Right lobe of liver (tissue), 4 donors: ENCODE measurements at regions not wholly inside any gene's neighbourhood (a gene's known extent, or its start where the extent isn't known, plus 50 kb on each side); places are given as distances from the start of the nearest gene placed in this dataset.

Experiments
- CTCF ChIP-seq, 4 donors: fragments of 200-600 bp in 3 of 4; fragments of 450-650 bp in 1 of 4; IDR thresholded peaks; one replicate each; pipeline versions ENCODE4 v1.5.1 to v1.8.0; 2016 to 2022; ENCODE audit warnings: antibody characterized with exemption in 4 of 4, mild to moderate bottlenecking in 2 of 4
- POLR2A ChIP-seq: fragments of 450-650 bp; IDR thresholded peaks from one replicate; pipeline ENCODE4 v1.6.1; 2017; ENCODE audit warnings: antibody characterized with exemption, mild to moderate bottlenecking
- donor health status: DM: no; HTN: no; CAD: no.
- donor health status: DM: no; HTN: no; CAD: no.
- donor health status: DM: no; HTN: yes; CAD: no.

DNA sequence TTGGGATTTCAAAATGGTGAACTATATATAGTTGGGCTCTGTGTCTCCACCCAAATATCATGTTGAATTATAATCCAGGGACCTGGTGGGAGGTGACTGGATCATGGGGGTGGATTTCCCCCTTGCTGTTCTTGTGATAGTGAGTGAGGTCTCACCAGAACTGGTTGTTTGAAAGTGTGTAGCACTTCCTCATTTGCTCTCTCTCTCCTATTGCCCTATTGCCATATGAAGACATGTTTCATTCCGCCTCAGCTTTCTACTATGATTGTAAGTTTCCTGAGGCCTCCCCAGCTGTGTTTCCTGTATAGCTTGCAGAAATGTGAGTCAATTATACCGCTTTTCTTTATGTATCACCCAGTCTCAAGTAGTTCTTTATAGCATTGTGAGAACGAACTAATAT lies 545.6 kb downstream of the TRAM1L1 start:
- TF ChIP-seq POLR2A (no peak), CTCF (IDR thresholded peaks at IDR 0.05) (no peak)
